HEK293 (cell line): ENCODE measurements at regions not wholly inside any gene's neighbourhood (a gene's known extent, or its start where the extent isn't known, plus 50 kb on each side); places are given as distances from the start of the nearest gene placed in this dataset.

Experiments
- CTCF ChIA-PET: fragments of 350-600 bp; formaldehyde crosslinking; extraction: SDS; loops from one replicate; lab custom pipeline; 2021; ENCODE audit warnings: antibody characterized with exemption; lab: Yijun Ruan, JAX
- POLR2A ChIA-PET: fragments of 300-600 bp; formaldehyde crosslinking; extraction: SDS; loops from one replicate; lab custom pipeline; 2020; ENCODE audit warnings: antibody characterized with exemption, inconsistent platforms; lab: Yijun Ruan, JAX
- H3K27ac ChIP-seq: fragments of 200-500 bp; sonication (Bioruptor generic); 2 replicates; pipeline ENCODE4 v1.5.1; 2014; ENCODE audit warnings: low read depth, low read length, control low read depth, inconsistent platforms; ENCODE audit errors: extremely low read depth
- H3K36me3 ChIP-seq, 2 experiments: fragments of 200-500 bp in 1 of 2; sonication (Bioruptor generic) in 1 of 2; 1 replicate in 1 of 2; 2 replicates in 1 of 2; pipeline ENCODE4 v1.5.1; 2014 to 2017; ENCODE audit warnings: inconsistent platforms in 2 of 2, low read length in 2 of 2; ENCODE audit not compliant: control insufficient read depth in 2 of 2, insufficient read depth in 1 of 2
- H3K4me1 ChIP-seq: fragments of 200-500 bp; sonication (Bioruptor generic); 2 replicates; pipeline ENCODE4 v1.5.1; 2014; ENCODE audit warnings: mild to moderate bottlenecking, low read length, inconsistent platforms; ENCODE audit not compliant: control insufficient read depth, insufficient read depth
- H3K4me3 ChIP-seq: 2 replicates; pipeline ENCODE4 v1.5.1; 2011; ENCODE audit warnings: low read depth, mild to moderate bottlenecking, control low read depth, low read length, moderate library complexity
- H3K9me3 ChIP-seq: fragments of 200-500 bp; sonication (Bioruptor generic); 2 replicates; pipeline ENCODE4 v1.5.1; 2014; ENCODE audit warnings: low read depth, low read length, inconsistent platforms; ENCODE audit not compliant: control insufficient read depth, insufficient read depth
- EGR2 ChIP-seq: fragments of 450-650 bp; formaldehyde crosslinking; IDR thresholded peaks from 2 replicates; pipeline ENCODE4 v1.5.1; 2016; ENCODE audit warnings: low read depth, missing biosample characterization, missing genetic modification characterization
- REPIN1 ChIP-seq: fragments of 450-650 bp; formaldehyde crosslinking; IDR thresholded peaks from 2 replicates; pipeline ENCODE4 v1.5.1; 2017; ENCODE audit warnings: missing biosample characterization, missing genetic modification characterization, low read depth
- ZBTB20 ChIP-seq: fragments of 450-650 bp; formaldehyde crosslinking; IDR thresholded peaks from 2 replicates; pipeline ENCODE4 v1.5.1; 2016; ENCODE audit warnings: missing biosample characterization, missing genetic modification characterization
- ZFHX2 ChIP-seq: fragments of 450-650 bp; formaldehyde crosslinking; conservative IDR thresholded peaks from 2 replicates; pipeline ENCODE4 v1.5.1; 2016; ENCODE audit warnings: missing biosample characterization, missing genetic modification characterization
- ZNF114 ChIP-seq: fragments of 450-650 bp; formaldehyde crosslinking; IDR thresholded peaks from 2 replicates; pipeline ENCODE4 v1.5.0; 2017; ENCODE audit warnings: missing biosample characterization, missing genetic modification characterization
- ZNF529 ChIP-seq: fragments of 450-650 bp; formaldehyde crosslinking; IDR thresholded peaks from 2 replicates; pipeline ENCODE4 v1.5.1; 2017; ENCODE audit warnings: missing genetic modification characterization, missing biosample characterization; ENCODE audit not compliant: insufficient replicate concordance
- ZNF548 ChIP-seq: fragments of 450-650 bp; formaldehyde crosslinking; IDR thresholded peaks from 2 replicates; pipeline ENCODE4 v1.5.1; 2016; ENCODE audit warnings: missing biosample characterization, missing genetic modification characterization
- ZSCAN23 ChIP-seq: fragments of 450-650 bp; formaldehyde crosslinking; IDR thresholded peaks from 2 replicates; pipeline ENCODE4 v1.5.1; 2016; ENCODE audit warnings: missing biosample characterization, missing genetic modification characterization
- TF ChIP-seq, protein P1 (sequence below): fragments of 450-650 bp; formaldehyde crosslinking; IDR thresholded peaks from 2 replicates; pipeline ENCODE4 v1.5.1; 2016; ENCODE audit warnings: missing biosample characterization, missing genetic modification characterization
- TF ChIP-seq, protein P2 (sequence below): fragments of 450-650 bp; formaldehyde crosslinking; IDR thresholded peaks from 2 replicates; pipeline ENCODE4 v1.5.1; 2016; ENCODE audit warnings: missing biosample characterization, missing genetic modification characterization
- TF ChIP-seq, protein P3 (sequence below): fragments of 450-650 bp; formaldehyde crosslinking; IDR thresholded peaks from 2 replicates; pipeline ENCODE4 v1.5.1; 2016; ENCODE audit warnings: missing biosample characterization, missing genetic modification characterization
- TF ChIP-seq, protein P4 (sequence below): fragments of 450-650 bp; formaldehyde crosslinking; IDR thresholded peaks from 2 replicates; pipeline ENCODE4 v1.5.1; 2016; ENCODE audit warnings: missing biosample characterization, missing genetic modification characterization
- TF ChIP-seq, protein P5 (sequence below): fragments of 450-650 bp; formaldehyde crosslinking; IDR thresholded peaks from 2 replicates; pipeline ENCODE4 v1.5.1; 2016; ENCODE audit warnings: missing biosample characterization, missing genetic modification characterization
- TF ChIP-seq, protein P6 (sequence below): fragments of 450-650 bp; formaldehyde crosslinking; IDR thresholded peaks from 2 replicates; pipeline ENCODE4 v1.5.1; 2017; ENCODE audit warnings: missing biosample characterization, missing genetic modification characterization
- TF ChIP-seq, protein P7 (sequence below): fragments of 450-650 bp; formaldehyde crosslinking; IDR thresholded peaks from 2 replicates; pipeline ENCODE4 v1.5.0; 2017; ENCODE audit warnings: missing biosample characterization, missing genetic modification characterization, borderline replicate concordance
- TF ChIP-seq, protein P8 (sequence below): fragments of 450-650 bp; formaldehyde crosslinking; IDR thresholded peaks from 2 replicates; pipeline ENCODE4 v1.5.1; 2016; ENCODE audit warnings: missing biosample characterization, missing genetic modification characterization

DNA sequence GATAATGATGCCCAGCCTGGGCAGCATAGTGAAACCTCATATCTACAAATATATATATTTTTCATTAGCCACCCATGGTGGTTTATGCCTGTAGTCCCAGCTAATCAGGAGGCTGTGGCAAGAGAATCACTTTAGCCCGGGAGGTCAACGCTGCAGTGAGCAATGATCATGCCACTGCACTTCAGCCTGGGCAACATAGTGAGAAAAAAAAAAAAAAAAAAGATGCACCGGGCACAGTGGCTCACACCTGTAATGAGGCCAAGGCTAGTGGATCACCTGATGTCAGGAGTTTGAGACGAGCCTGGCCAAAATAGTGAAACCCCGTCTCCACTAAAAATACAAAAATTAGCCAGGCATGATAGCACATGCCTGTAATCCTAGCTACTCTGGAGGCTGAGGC lies 50.2 kb upstream of the ADRA1B start:
- CTCF ChIA-PET, result interaction anchor here (0.6 kb wide), 2 partner anchors 9 to 33 kb away, joined by 3 to 5 read pairs; no protein-coding TSS in a partner anchor
- TF ChIP-seq, protein P1, sequence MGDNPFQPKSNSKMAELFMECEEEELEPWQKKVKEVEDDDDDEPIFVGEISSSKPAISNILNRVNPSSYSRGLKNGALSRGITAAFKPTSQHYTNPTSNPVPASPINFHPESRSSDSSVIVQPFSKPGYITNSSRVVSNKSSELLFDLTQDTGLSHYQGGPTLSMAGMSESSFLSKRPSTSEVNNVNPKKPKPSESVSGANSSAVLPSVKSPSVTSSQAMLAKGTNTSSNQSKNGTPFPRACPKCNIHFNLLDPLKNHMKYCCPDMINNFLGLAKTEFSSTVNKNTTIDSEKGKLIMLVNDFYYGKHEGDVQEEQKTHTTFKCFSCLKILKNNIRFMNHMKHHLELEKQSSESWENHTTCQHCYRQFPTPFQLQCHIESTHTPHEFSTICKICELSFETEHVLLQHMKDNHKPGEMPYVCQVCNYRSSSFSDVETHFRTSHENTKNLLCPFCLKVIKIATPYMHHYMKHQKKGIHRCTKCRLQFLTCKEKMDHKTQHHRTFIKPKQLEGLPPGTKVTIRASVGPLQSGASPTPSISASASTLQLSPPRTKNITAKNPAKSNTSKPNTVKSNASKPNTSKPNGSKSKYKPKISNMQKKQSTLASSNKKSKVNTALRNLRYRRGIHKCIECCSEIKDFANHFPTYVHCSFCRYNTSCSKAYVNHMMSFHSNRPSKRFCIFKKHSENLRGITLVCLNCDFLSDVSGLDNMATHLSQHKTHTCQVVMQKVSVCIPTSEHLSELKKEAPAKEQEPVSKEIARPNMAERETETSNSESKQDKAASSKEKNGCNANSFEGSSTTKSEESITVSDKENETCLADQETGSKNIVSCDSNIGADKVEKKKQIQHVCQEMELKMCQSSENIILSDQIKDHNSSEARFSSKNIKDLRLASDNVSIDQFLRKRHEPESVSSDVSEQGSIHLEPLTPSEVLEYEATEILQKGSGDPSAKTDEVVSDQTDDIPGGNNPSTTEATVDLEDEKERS (tag by site-specific recombination), result no peak
- TF ChIP-seq ZBTB20 (tag by site-specific recombination) (no peak), ZFHX2 (tag by site-specific recombination) (no peak), ZNF548 (no peak), ZNF114 (tag by site-specific recombination) (no peak), ZNF529 (no peak), EGR2 (tag by site-specific recombination) (no peak), ZSCAN23 (tag by site-specific recombination) (no peak), REPIN1 (no peak)
- TF ChIP-seq, protein P2, sequence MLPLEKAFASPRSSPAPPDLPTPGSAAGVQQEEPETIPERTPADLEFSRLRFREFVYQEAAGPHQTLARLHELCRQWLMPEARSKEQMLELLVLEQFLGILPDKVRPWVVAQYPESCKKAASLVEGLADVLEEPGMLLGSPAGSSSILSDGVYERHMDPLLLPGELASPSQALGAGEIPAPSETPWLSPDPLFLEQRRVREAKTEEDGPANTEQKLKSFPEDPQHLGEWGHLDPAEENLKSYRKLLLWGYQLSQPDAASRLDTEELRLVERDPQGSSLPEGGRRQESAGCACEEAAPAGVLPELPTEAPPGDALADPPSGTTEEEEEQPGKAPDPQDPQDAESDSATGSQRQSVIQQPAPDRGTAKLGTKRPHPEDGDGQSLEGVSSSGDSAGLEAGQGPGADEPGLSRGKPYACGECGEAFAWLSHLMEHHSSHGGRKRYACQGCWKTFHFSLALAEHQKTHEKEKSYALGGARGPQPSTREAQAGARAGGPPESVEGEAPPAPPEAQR (tag by site-specific recombination), result no peak
- TF ChIP-seq, protein P3, sequence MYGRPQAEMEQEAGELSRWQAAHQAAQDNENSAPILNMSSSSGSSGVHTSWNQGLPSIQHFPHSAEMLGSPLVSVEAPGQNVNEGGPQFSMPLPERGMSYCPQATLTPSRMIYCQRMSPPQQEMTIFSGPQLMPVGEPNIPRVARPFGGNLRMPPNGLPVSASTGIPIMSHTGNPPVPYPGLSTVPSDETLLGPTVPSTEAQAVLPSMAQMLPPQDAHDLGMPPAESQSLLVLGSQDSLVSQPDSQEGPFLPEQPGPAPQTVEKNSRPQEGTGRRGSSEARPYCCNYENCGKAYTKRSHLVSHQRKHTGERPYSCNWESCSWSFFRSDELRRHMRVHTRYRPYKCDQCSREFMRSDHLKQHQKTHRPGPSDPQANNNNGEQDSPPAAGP, result no peak
- TF ChIP-seq, protein P4, sequence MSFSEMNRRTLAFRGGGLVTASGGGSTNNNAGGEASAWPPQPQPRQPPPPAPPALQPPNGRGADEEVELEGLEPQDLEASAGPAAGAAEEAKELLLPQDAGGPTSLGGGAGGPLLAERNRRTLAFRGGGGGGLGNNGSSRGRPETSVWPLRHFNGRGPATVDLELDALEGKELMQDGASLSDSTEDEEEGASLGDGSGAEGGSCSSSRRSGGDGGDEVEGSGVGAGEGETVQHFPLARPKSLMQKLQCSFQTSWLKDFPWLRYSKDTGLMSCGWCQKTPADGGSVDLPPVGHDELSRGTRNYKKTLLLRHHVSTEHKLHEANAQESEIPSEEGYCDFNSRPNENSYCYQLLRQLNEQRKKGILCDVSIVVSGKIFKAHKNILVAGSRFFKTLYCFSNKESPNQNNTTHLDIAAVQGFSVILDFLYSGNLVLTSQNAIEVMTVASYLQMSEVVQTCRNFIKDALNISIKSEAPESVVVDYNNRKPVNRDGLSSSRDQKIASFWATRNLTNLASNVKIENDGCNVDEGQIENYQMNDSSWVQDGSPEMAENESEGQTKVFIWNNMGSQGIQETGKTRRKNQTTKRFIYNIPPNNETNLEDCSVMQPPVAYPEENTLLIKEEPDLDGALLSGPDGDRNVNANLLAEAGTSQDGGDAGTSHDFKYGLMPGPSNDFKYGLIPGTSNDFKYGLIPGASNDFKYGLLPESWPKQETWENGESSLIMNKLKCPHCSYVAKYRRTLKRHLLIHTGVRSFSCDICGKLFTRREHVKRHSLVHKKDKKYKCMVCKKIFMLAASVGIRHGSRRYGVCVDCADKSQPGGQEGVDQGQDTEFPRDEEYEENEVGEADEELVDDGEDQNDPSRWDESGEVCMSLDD, result no peak
- TF ChIP-seq, protein P5, sequence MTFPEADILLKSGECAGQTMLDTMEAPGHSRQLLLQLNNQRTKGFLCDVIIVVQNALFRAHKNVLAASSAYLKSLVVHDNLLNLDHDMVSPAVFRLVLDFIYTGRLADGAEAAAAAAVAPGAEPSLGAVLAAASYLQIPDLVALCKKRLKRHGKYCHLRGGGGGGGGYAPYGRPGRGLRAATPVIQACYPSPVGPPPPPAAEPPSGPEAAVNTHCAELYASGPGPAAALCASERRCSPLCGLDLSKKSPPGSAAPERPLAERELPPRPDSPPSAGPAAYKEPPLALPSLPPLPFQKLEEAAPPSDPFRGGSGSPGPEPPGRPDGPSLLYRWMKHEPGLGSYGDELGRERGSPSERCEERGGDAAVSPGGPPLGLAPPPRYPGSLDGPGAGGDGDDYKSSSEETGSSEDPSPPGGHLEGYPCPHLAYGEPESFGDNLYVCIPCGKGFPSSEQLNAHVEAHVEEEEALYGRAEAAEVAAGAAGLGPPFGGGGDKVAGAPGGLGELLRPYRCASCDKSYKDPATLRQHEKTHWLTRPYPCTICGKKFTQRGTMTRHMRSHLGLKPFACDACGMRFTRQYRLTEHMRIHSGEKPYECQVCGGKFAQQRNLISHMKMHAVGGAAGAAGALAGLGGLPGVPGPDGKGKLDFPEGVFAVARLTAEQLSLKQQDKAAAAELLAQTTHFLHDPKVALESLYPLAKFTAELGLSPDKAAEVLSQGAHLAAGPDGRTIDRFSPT (tag by site-specific recombination), result no peak
- TF ChIP-seq, protein P6, sequence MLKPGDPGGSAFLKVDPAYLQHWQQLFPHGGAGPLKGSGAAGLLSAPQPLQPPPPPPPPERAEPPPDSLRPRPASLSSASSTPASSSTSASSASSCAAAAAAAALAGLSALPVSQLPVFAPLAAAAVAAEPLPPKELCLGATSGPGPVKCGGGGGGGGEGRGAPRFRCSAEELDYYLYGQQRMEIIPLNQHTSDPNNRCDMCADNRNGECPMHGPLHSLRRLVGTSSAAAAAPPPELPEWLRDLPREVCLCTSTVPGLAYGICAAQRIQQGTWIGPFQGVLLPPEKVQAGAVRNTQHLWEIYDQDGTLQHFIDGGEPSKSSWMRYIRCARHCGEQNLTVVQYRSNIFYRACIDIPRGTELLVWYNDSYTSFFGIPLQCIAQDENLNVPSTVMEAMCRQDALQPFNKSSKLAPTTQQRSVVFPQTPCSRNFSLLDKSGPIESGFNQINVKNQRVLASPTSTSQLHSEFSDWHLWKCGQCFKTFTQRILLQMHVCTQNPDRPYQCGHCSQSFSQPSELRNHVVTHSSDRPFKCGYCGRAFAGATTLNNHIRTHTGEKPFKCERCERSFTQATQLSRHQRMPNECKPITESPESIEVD (tag by site-specific recombination), result no peak
- TF ChIP-seq, protein P7, sequence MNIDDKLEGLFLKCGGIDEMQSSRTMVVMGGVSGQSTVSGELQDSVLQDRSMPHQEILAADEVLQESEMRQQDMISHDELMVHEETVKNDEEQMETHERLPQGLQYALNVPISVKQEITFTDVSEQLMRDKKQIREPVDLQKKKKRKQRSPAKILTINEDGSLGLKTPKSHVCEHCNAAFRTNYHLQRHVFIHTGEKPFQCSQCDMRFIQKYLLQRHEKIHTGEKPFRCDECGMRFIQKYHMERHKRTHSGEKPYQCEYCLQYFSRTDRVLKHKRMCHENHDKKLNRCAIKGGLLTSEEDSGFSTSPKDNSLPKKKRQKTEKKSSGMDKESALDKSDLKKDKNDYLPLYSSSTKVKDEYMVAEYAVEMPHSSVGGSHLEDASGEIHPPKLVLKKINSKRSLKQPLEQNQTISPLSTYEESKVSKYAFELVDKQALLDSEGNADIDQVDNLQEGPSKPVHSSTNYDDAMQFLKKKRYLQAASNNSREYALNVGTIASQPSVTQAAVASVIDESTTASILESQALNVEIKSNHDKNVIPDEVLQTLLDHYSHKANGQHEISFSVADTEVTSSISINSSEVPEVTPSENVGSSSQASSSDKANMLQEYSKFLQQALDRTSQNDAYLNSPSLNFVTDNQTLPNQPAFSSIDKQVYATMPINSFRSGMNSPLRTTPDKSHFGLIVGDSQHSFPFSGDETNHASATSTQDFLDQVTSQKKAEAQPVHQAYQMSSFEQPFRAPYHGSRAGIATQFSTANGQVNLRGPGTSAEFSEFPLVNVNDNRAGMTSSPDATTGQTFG (tag by site-specific recombination), result no peak
- TF ChIP-seq, protein P8, sequence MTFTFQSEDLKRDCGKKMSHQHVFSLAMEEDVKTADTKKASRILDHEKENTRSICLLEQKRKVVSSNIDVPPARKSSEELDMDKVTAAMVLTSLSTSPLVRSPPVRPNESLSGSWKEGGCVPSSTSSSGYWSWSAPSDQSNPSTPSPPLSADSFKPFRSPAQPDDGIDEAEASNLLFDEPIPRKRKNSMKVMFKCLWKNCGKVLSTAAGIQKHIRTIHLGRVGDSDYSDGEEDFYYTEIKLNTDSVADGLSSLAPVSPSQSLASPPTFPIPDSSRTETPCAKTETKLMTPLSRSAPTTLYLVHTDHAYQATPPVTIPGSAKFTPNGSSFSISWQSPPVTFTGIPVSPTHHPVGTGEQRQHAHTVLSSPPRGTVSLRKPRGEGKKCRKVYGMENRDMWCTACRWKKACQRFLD (tag by site-specific recombination), result no peak

More for the DNA sequence above, 50.2 kb upstream of the ADRA1B start:
- no peaks in the 10 kb centered on the region for H3K9me3 ChIP-seq
- no peak overlapping the region for H3K4me3 ChIP-seq
- POLR2A ChIA-PET, result interaction anchor here (1.0 kb wide), 2 partner anchors 9 to 13 kb away, joined by 3 read pairs; no protein-coding TSS in a partner anchor
- no peaks in the 10 kb centered on the region for H3K36me3 ChIP-seq
- peaks cover 6% of the 10 kb centered on the region; the same call in 1 of the 2 replicates for H3K4me1 ChIP-seq
- no peak overlapping the region for H3K27ac ChIP-seq
